Kidney (tissue), 13 donors: ENCODE measurements at regions not wholly inside any gene's neighbourhood (a gene's known extent, or its start where the extent isn't known, plus 50 kb on each side); places are given as distances from the start of the nearest gene placed in this dataset.

Experiments
- DNase-seq, 5 donors: peaks; one replicate each; pipeline ENCODE4 v3.0.0-alpha.2; 2013 to 2020
- FAIRE-seq: peaks from 2 replicates; lab custom pipeline; 2012; peaks lifted over from hg19 to GRCh38; lab: Jason Lieb, UNC
- H3K27ac ChIP-seq, 2 donors: one replicate each; pipeline ENCODE4 v1.7.0; 2013; ENCODE audit warnings: low read depth in 2 of 2, low read length in 2 of 2, inconsistent platforms in 1 of 2
- H3K27me3 ChIP-seq: one replicate; pipeline ENCODE4 v1.7.1; 2013; ENCODE audit warnings: low read length, inconsistent platforms; ENCODE audit not compliant: control insufficient read depth, insufficient read depth
- H3K36me3 ChIP-seq, 3 donors: one replicate each; pipeline versions ENCODE4 v1.7.0 to v1.7.1; 2013; ENCODE audit warnings: low read length in 3 of 3, control low read depth in 1 of 3, inconsistent platforms in 1 of 3; ENCODE audit not compliant: insufficient read depth in 3 of 3, control insufficient read depth in 2 of 3
- H3K4me1 ChIP-seq, 3 donors: one replicate each; pipeline versions ENCODE4 v1.7.0 to v1.7.1; 2013; ENCODE audit warnings: low read length in 3 of 3, inconsistent platforms in 1 of 3, low read depth in 1 of 3; ENCODE audit not compliant: control insufficient read depth in 2 of 3, insufficient read depth in 2 of 3
- H3K4me3 ChIP-seq, 3 donors: one replicate each; pipeline versions ENCODE4 v1.7.0 to v1.8.1; 2013; ENCODE audit warnings: low read length in 3 of 3, control low read depth in 1 of 3, inconsistent platforms in 1 of 3
- H3K9ac ChIP-seq, 3 donors: one replicate each; pipeline versions ENCODE4 v1.7.0 to v1.7.1; 2013; ENCODE audit warnings: low read length in 3 of 3, control low read depth in 1 of 3, inconsistent platforms in 1 of 3
- H3K9me3 ChIP-seq, 3 donors: one replicate each; pipeline versions ENCODE4 v1.7.0 to v1.7.1; 2013; ENCODE audit warnings: low read length in 3 of 3, control low read depth in 1 of 3, inconsistent platforms in 1 of 3; ENCODE audit not compliant: control insufficient read depth in 2 of 3, insufficient read depth in 1 of 3
- CTCF ChIP-seq: IDR thresholded peaks from 3 replicates; pipeline ENCODE4 v1.5.1; 2012; ENCODE audit warnings: mild to moderate bottlenecking, moderate library complexity, borderline replicate concordance; ENCODE audit not compliant: insufficient read depth; ENCODE audit errors: extremely low read depth
- intact Hi-C: fragments of 100-400 bp; cut with DNase I; formaldehyde crosslinking; loops from one replicate; pipeline ENCODE4 v1.11.1; 2022
- donor health status: control.
- donor health status: control.
- donor health status: control.
- donor health status: control.
- donor health status: control.
- donor health status: DM: yes; HTN: yes; CAD: no.
- donor health status: Normal renal cell carcinoma (clear cell type).

- H3K27me3 ChIP-seq: no peaks in the 10 kb centered on the region
- TF ChIP-seq CTCF: no peak
- H3K9ac ChIP-seq: no peak overlapping the region
- peaks cover 0 to 4% (median 0%) of the 10 kb centered on the region in 3 donors for H3K36me3 ChIP-seq
- no peaks in the 10 kb centered on the region for H3K9me3 ChIP-seq
- intact Hi-C loops: no loop called here
- no peak overlapping the region for H3K4me3 ChIP-seq
- no peak for DNase-seq
- H3K4me1 ChIP-seq: peaks cover 3 to 16% (median 11%) of the 10 kb centered on the region in 3 donors
- peak overlapping the region; percentile 28 to 65 for H3K27ac ChIP-seq
- peak; percentile 62 for FAIRE-seq
Observed at GRCh38 chr1:222994511-222995235, 148.4 kb downstream of the TLR5 start.

- intact Hi-C loops: no loop called here
- Histone ChIP-seq H3K27ac (peak overlapping the region; percentile 28 to 65), H3K9me3 (no peaks in the 10 kb centered on the region), H3K36me3 (peaks cover 0 to 4% (median 0%) of the 10 kb centered on the region in 3 donors), H3K4me1 (peaks cover 3 to 16% (median 11%) of the 10 kb centered on the region in 3 donors), H3K9ac (no peak overlapping the region), H3K4me3 (no peak overlapping the region), H3K27me3 (no peaks in the 10 kb centered on the region)
- DNase-seq: no peak
- no peak for FAIRE-seq
- no peak for TF ChIP-seq CTCF
Observed at GRCh38 chr1:222995236-222995580, 147.8 kb downstream of the TLR5 start.

- Histone ChIP-seq H3K9me3 (no peaks in the 10 kb centered on the region), H3K27ac (peak overlapping the region; percentile 10 to 66), H3K9ac (no peak overlapping the region), H3K4me3 (no peak overlapping the region), H3K4me1 (peaks cover 3 to 16% (median 11%) of the 10 kb centered on the region in 3 donors), H3K27me3 (no peaks in the 10 kb centered on the region), H3K36me3 (peaks cover 0 to 4% (median 0%) of the 10 kb centered on the region in 3 donors)
- intact Hi-C loops: no loop called here
- DNase-seq (no peak), FAIRE-seq (no peak)
- TF ChIP-seq CTCF: no peak
Observed at GRCh38 chr1:222995620-222996309, 147.3 kb downstream of the TLR5 start.
